ENCODE measurements at regions not wholly inside any gene's neighbourhood (a gene's known extent, or its start where the extent isn't known, plus 50 kb on each side); places are given as distances from the start of the nearest gene placed in this dataset.

DNA sequence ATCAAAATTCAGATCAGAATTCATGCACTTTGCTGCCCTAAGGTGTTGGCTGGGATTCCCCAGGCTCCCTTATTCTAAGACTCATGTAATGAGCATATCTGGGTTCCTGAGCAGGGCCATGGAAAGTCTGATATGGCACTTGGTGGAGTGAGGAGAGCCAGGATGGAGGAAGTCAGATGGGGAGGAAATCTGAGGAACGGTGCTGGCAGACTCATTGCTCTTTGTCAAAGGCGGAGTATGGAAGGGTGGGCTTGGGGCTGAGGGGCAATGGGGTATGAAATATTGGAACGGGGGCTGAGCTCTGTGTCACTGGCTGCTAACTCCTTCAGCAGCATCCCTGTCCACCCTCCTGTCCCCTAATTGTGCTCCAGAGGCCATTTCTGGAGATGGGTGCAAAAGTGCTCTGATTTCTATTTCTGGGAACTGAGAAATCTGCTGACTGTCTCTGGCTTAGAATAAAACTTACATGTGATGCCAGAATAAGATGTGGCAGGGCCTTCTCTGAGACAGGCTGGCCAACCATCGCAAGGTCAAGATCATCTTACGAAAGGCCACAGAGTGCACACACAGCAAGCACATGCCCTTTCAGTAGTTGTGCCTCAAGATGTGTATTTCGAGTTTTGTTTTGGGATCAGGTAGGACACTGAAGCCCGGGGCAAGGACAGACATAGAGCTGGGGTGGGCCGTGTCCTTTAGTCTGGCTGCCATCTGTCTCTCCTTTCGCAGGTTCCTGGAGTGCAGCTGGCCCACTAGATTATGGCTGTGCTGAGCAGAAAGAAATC lies 480.0 kb upstream of the HS6ST1 start:
- no peak for TF ChIP-seq CTCF (IDR thresholded peaks at IDR 0.05)
- no peak overlapping the region for H3K27ac ChIP-seq
- no peak overlapping the region for H3K9ac ChIP-seq

DNA sequence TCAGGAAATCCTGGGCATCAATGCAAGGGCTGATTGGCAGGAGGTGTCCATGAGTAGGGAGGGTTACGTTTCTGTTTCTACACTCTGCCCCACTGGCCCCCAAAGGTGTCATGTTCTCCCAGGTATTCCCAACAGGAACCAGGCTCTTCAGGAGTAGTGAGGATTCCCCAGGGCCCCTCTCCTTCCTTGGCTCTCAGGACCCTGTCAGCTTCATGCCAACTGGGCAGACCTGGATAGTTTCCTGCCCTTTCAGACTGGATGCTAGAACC lies 480.6 kb upstream of the HS6ST1 start:
- no peak overlapping the region for H2AFZ ChIP-seq
- no peaks in the 10 kb centered on the region for H3K36me3 ChIP-seq (ENCODE audit: control insufficient read depth, insufficient read depth, low read length)
- no peaks in the 10 kb centered on the region for H3K9me3 ChIP-seq (ENCODE audit: control insufficient read depth, low read length)
- no peaks in the 10 kb centered on the region for H3K27me3 ChIP-seq (ENCODE audit: control insufficient read depth, insufficient read depth, low read length)
- no peaks in the 10 kb centered on the region for H3K79me2 ChIP-seq
- no peak overlapping the region for H3K9ac ChIP-seq
- H3K4me2 ChIP-seq (ENCODE audit: low read length), result no peak overlapping the region
- H3K4me1 ChIP-seq, result no peaks in the 10 kb centered on the region
- no peak overlapping the region for H3K27ac ChIP-seq
- H3K4me3 ChIP-seq (ENCODE audit: low read depth, low read length), result no peak overlapping the region
- no peak for TF ChIP-seq CTCF (IDR thresholded peaks at IDR 0.05)

More for the DNA sequence above, 480.0 kb upstream of the HS6ST1 start:
- Histone ChIP-seq H3K79me2 (no peaks in the 10 kb centered on the region), H3K36me3 (ENCODE audit: control insufficient read depth, insufficient read depth, low read length) (no peaks in the 10 kb centered on the region), H3K9me3 (ENCODE audit: control insufficient read depth, low read length) (no peaks in the 10 kb centered on the region), H3K27me3 (ENCODE audit: control insufficient read depth, insufficient read depth, low read length) (no peaks in the 10 kb centered on the region), H3K4me2 (ENCODE audit: low read length) (no peak overlapping the region), H3K4me3 (ENCODE audit: low read depth, low read length) (no peak overlapping the region), H3K4me1 (no peaks in the 10 kb centered on the region), H2AFZ (no peak overlapping the region)

DNA sequence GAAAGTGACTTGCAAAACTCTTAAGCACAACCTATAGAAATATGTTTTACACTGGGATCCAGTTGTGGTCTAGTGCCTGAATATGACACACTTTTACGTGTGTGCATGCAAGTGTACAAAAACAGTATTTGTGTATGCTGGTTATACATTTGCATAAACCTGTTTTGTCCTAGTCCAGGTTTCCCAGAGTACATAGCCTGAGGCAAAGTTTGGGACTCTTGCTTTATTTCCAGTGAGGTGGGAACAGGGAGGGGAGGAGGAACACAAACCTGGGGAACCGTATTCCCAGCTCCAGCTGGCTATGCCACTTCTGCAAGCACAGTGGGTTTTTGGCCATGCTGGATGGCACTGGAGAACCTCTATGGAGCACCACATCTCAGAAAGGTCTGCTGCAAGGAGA lies 481.1 kb upstream of the HS6ST1 start:
- Histone ChIP-seq H3K4me3 (ENCODE audit: low read depth, low read length) (no peak overlapping the region), H3K36me3 (ENCODE audit: control insufficient read depth, insufficient read depth, low read length) (no peaks in the 10 kb centered on the region), H3K4me1 (no peaks in the 10 kb centered on the region), H2AFZ (no peak overlapping the region), H3K79me2 (no peaks in the 10 kb centered on the region), H3K9me3 (ENCODE audit: control insufficient read depth, low read length) (no peaks in the 10 kb centered on the region), H3K27me3 (ENCODE audit: control insufficient read depth, insufficient read depth, low read length) (no peaks in the 10 kb centered on the region), H3K27ac (no peak overlapping the region), H3K9ac (no peak overlapping the region), H3K4me2 (ENCODE audit: low read length) (no peak overlapping the region)
- no peak for TF ChIP-seq CTCF (IDR thresholded peaks at IDR 0.05)

- Histone ChIP-seq H3K27ac (no peak overlapping the region), H3K27me3 (ENCODE audit: control insufficient read depth, insufficient read depth, low read length) (no peaks in the 10 kb centered on the region), H2AFZ (no peak overlapping the region), H3K79me2 (no peaks in the 10 kb centered on the region), H3K4me1 (no peaks in the 10 kb centered on the region), H3K9ac (no peak overlapping the region), H3K4me2 (ENCODE audit: low read length) (no peak overlapping the region), H3K9me3 (ENCODE audit: control insufficient read depth, low read length) (no peaks in the 10 kb centered on the region), H3K4me3 (ENCODE audit: low read depth, low read length) (no peak overlapping the region), H3K36me3 (ENCODE audit: control insufficient read depth, insufficient read depth, low read length) (no peaks in the 10 kb centered on the region)
- no peak for TF ChIP-seq CTCF (IDR thresholded peaks at IDR 0.05)
These were observed 482.9 kb upstream of the HS6ST1 start for GRCh38 chr2:128801576-128801975.

DNA sequence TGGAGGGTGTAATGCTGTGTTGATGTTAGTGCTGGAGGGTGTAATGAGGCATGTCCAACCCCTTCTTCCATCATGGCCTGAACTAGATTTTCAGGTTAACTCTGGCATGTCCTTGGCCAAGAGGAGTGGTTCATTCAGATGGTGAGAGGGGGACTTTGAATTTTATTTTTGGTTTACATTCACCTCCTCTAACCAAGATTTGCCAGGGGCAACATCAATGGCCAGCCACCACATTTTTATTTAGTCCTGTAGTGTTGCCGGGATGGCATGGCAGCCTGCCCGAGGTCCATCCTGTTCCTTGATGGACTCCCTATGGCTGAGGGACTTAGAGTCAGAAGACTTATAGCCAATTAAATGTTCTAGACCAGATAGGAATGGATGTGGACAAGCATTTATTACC lies 484.6 kb upstream of the HS6ST1 start:
- Histone ChIP-seq H3K9ac (no peak overlapping the region), H3K36me3 (ENCODE audit: control insufficient read depth, insufficient read depth, low read length) (no peaks in the 10 kb centered on the region), H3K79me2 (no peaks in the 10 kb centered on the region), H2AFZ (no peak overlapping the region), H3K27ac (no peak overlapping the region), H3K4me2 (ENCODE audit: low read length) (no peak overlapping the region), H3K27me3 (ENCODE audit: control insufficient read depth, insufficient read depth, low read length) (no peaks in the 10 kb centered on the region), H3K4me1 (no peaks in the 10 kb centered on the region), H3K4me3 (ENCODE audit: low read depth, low read length) (no peak overlapping the region), H3K9me3 (ENCODE audit: control insufficient read depth, low read length) (no peaks in the 10 kb centered on the region)
- no peak for TF ChIP-seq CTCF (IDR thresholded peaks at IDR 0.05)

Measured in parathyroid adenoma (tissue), 2 donors.